HG03039 (cell line): ENCODE measurements at regions not wholly inside any gene's neighbourhood (a gene's known extent, or its start where the extent isn't known, plus 50 kb on each side); places are given as distances from the start of the nearest gene placed in this dataset.

ENCODE experiments used
- ATAC-seq: cut with Tn5 transposase; IDR thresholded peaks from one replicate; pipeline ENCODE4 v1.9.1; 2021; ENCODE audit warnings: mild to moderate bottlenecking, moderate library complexity; ENCODE audit not compliant: unreplicated experiment

DNA sequence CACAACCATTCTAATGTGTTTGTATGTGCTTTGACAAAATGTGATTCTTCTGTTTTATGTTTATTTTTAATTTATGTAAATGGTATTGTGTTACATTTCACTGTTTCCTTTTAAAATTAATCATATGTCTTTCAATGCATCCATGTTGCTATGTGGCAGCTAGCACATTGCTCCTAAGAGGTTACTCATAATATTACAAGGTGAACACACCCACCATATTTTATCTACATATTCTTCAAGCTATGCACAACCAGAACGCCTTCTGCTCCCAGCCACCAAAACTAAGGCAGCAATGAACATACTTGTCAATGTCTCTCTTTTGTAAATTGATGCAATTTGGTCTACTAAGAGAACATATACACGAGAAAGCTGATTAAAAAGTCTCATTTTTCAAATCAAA is 160.6 kb upstream of the OSR1 start:
- ATAC-seq: no peak

- no peak for ATAC-seq
These were observed 148.7 kb upstream of the OSR1 start for GRCh38 chr2:19507137-19507536.

DNA sequence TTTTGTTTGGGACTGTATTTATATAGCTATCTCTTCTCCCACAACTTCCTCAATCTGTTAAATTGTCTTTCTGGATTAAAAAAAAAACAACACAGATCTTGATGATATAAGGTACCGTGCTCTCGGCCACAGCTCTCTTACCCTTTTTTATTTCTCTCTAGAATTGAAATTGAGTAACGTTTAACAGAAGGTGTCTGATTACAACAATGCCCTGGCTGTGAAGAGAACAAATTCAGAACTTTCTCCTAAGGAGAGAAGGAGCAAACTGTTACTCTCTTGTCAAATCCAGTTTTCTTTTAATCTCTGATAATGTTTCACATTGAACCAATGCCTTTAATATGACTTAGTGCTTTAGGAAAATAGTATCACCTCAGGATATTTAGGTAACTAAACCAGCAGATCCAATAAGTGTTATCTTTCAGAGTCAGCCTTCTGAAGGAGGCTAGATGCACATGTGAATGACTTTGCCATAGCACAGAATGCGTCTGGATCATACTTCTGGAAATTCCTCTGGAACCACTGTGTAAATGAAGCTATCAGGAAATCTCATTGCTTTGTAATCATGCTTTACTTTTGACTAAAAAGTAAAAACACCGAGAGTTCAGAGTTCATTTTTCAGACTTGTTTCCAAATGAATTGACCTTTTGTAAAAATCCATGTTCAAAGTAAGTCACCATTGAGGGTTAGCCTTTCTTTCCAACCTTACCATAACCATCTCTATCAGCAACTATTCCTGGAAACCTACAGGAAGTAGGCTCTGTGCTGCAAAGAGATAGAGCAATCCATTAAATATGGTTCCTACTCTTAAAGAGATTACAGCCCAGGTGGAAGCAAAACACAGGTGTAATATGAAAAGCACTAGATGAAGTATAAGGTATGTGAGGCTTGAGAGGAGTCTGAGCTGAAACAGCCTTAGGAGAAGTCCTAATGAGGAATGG is 147.0 kb upstream of the OSR1 start:
- ATAC-seq: no peak

GRCh38 chr2:19504400-19505198 is 146.2 kb upstream of the OSR1 start:
- ATAC-seq: no peak

- ATAC-seq: no peak
These were observed 145.5 kb upstream of the OSR1 start for GRCh38 chr2:19503915-19504314.

GRCh38 chr2:19503406-19503805 is 145.0 kb upstream of the OSR1 start:
- no peak for ATAC-seq

DNA sequence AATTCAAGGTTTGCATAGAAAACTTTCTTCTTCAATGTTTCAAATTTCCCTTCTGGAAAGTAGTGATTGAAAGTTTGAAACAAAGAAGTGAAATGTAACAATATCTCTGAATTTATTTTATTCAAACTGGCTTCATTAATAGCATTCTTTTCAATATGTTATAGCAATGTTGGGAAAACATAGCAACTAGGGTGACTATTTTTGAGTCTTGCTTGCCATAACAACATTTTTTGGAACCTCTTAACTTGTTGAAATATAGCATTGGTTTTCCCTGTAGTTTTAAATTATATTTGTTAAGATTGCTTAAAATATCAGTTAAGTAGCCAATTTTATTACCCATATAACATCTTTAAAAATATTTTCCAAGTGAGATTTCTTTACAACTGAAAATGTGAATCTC is 141.7 kb upstream of the OSR1 start:
- no peak for ATAC-seq

GRCh38 chr2:19496646-19497045 is 138.2 kb upstream of the OSR1 start:
- ATAC-seq: no peak

DNA sequence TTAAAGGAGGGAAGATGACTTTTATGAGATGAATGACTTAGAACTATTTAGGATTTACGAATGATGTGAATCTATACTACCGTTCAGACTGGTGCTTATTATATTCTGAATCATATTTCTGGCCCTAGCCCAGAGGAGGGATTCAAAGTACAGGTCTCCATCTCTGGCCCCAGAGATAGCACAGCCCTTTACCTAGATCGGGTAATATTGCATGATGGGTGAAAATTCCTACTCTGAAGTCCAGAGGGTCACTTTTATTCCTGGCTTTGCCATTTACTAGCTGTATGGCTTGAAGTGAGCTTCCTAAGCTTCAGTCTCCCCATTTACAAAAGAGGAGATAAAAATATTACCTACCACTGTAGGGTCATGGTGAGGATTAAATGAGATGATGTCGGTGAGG is 135.8 kb upstream of the OSR1 start:
- ATAC-seq: no peak

- no peak for ATAC-seq
These were observed 133.4 kb upstream of the OSR1 start for GRCh38 chr2:19491796-19492195.

DNA sequence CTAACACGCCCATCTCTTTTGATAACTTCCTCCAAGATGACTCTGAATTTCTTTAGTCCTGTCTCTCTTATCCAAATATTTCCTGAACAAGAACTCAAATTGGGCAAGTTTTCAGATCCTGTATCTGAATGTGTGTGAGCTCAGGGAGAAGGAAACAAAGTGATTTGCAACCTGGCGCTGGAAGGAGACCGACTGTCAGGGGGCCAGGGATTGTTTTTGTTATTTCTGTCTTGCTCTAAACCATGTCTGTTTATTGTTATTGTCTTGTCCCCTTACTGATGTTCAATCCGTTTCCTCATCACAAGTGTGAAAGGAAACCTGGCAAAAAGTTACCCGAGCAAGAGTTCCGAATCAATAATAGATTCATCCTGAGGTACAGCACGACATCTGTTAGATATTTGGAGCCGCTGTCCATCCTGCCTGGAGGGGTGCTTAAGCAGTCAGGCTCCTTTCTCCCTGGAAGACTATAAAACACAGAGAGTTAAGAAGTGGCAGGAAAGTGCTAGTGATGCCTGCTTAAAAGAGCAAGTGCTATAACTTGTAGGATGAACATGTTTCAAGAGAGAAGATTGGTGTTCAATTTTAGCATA is 132.5 kb upstream of the OSR1 start:
- no peak for ATAC-seq

DNA sequence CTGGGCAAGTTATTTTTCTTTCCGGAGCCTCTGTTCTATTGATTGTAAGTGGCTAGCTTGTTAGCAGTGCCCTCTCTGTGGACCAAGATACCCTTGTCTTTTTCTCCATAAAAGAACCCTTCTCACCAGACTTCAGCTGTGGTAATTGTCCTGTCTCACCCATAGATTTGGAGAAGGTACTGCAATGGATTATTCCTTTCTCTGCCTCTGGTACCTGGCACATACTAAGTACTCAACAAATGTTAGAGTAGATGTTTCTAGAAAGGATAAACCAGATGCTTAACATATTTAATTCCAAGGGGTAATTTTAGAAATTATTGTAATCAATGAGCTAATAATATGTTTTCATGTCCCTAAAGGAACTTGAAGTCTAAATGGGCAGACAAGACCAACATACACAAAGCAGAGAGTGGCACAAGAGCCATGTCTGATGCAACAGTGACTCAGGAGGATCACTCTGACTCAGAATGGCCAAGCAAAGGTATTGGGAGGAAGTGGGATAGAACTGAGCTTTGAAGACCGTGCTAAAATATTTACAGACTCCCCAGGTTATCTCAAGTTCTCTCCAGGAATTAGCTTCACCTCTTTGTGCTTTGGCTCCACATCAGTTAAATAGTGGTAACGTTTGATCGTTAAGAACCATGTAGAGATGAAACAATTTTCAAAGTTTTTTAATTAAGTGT is 129.7 kb upstream of the OSR1 start:
- ATAC-seq: peak; percentile 94

DNA sequence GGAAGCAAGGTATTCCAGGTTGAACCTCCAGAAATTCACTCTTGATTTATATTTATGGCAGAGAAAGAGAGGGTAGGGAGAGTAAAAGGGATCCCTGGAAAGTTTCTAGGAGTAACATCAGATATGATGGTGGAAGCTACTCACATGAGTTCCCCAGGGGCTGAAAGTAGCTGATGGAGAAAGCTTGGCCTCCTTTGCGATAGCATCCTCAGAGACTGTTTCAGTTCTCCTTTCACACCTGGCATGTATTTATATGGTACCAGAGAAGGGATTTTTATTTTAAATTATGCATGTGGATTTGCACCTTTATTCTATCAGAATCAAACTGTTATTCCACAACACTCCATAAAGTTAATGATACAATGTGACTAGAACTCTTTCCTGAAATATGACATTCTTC is 126.3 kb upstream of the OSR1 start:
- no peak for ATAC-seq

DNA sequence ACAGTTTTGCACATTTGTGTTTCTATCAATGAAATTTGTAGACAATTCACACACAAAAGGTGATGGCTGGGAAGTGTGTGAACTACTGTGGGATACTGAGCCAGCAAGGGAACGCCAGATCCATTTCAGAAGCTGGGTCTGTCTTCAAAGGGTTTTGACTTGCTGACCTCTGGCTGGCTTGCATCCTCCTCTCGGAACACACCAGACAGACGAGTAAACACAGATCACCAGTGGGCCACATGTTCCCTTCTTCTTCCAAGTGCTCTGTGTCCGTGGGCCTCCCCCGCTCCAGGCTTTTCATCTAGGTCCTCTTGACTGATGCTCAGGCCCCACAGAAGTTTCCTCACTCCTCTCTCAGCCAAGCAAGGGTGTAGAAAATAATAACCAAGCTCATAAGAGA is 122.2 kb upstream of the OSR1 start:
- no peak for ATAC-seq

- ATAC-seq: no peak
These were observed 121.2 kb upstream of the OSR1 start for GRCh38 chr2:19479666-19480065.

DNA sequence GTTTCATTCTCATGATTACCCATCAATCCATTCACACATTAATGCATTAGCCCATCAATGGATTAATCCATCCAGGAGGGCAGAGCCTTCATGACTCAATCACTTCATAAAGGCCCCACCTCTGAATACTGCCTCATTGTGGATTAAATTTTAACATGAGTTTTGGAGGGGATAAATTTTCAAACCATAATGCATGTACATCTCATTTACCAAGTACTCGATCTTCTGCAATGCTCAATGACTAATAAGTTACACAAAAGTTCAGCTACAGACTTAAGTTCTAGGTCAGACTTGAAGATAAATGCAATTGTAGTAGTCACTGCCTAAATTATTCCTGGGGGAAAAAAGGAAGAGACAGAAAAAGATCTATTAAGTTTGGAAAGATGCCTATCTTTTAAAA is 120.0 kb upstream of the OSR1 start:
- no peak for ATAC-seq

GRCh38 chr2:19476327-19476726 is 117.9 kb upstream of the OSR1 start:
- no peak for ATAC-seq

DNA sequence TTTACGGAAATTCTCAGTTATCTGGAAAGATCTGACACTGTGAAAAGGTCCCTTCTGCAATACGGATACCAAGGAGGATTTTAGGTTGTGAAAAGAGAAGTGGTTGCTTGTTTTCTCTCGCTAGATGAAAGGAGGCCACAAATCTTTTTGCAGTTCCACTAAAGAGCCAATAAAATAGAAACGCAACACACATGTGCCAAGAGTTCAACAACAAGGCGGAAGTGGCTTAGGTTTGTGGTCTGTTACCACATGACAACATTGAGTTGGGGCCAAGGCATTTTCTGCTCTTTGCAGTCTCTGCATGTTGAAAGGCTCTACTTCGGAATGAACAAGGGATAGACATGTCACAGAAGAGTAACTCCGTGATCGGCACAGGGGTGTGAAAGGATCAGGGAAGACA is 115.7 kb upstream of the OSR1 start:
- peak; percentile 94 for ATAC-seq

- no peak for ATAC-seq
These were observed 114.9 kb upstream of the OSR1 start for GRCh38 chr2:19473350-19473749.

GRCh38 chr2:19472391-19472978 is 114.1 kb upstream of the OSR1 start:
- ATAC-seq: no peak

DNA sequence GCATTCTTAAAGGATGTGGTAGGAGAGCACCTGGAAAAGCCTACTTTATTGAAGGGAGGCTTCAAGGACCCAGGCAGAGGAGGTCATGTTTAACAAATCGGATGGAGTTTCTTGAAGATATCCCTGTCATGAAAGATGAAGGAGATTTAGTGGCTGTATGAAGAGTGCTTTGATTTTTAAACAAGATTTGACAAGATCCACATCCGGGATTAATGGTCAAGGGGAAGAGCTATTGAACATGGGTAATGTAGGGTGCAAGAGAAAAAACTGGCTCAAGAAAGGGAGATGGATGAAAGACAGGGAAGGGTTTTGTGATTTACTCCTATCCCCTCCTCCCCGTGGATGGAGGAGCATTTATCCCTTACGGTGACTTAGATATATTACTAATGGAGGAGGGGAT is 113.1 kb upstream of the OSR1 start:
- no peak for ATAC-seq
